CD4-positive, CD25-positive, alpha-beta regulatory T cell (primary cell): ENCODE measurements at regions not wholly inside any gene's neighbourhood (a gene's known extent, or its start where the extent isn't known, plus 50 kb on each side); places are given as distances from the start of the nearest gene placed in this dataset.

ENCODE experiments used
- ATAC-seq, 2 donors: fragments of 150-1000 bp; cut with Tn5 transposase; one replicate each; pipeline ENCODE4 v1.10.0; 2021; ENCODE audit warnings: low read depth in 2 of 2, moderate number of reproducible peaks in 2 of 2, moderate library complexity in 1 of 2
- DNase-seq, 3 donors: peaks; one replicate each; pipeline versions ENCODE4 v3.0.0 to v3.0.0-alpha.2; 2012 to 2022; ENCODE audit warnings: mixed read lengths in 1 of 3
- H3K27ac ChIP-seq: one replicate; pipeline ENCODE4 v1.7.0; 2013; ENCODE audit warnings: mild to moderate bottlenecking, low read length; ENCODE audit not compliant: insufficient read depth, poor library complexity, severe bottlenecking
- H3K27me3 ChIP-seq: one replicate; pipeline ENCODE4 v1.7.0; 2013; ENCODE audit warnings: low read length; ENCODE audit not compliant: control insufficient read depth, insufficient read depth
- H3K36me3 ChIP-seq: one replicate; pipeline ENCODE4 v1.7.0; 2013; ENCODE audit warnings: mild to moderate bottlenecking, low read length, moderate library complexity; ENCODE audit not compliant: control insufficient read depth, insufficient read depth
- H3K4me1 ChIP-seq: 2 replicates; pipeline ENCODE4 v1.7.0; 2013; ENCODE audit warnings: mild to moderate bottlenecking, low read length; ENCODE audit not compliant: insufficient read depth, control insufficient read depth, poor library complexity, severe bottlenecking
- H3K4me3 ChIP-seq: one replicate; pipeline ENCODE4 v1.7.0; 2013; ENCODE audit warnings: low read depth, mild to moderate bottlenecking, low read length, moderate library complexity
- H3K9me3 ChIP-seq, 2 experiments: 1 replicate in 1 of 2; 2 replicates in 1 of 2; pipeline ENCODE4 v1.7.0; 2013; ENCODE audit warnings: low read length in 2 of 2, mild to moderate bottlenecking in 1 of 2, moderate library complexity in 1 of 2; ENCODE audit not compliant: control insufficient read depth in 2 of 2
- H3K27ac Mint-ChIP-seq, 3 donors: one replicate each; pipeline ENCODE4 v1.8.0; 2020 to 2022; ENCODE audit warnings: mild to moderate bottlenecking in 3 of 3, mixed read lengths in 3 of 3, moderate library complexity in 2 of 3
- H3K27me3 Mint-ChIP-seq: one replicate; pipeline ENCODE4 v1.8.0; 2022; ENCODE audit warnings: mild to moderate bottlenecking, mixed read lengths
- H3K36me3 Mint-ChIP-seq: one replicate; pipeline ENCODE4 v1.8.0; 2020; ENCODE audit warnings: mixed read lengths
- H3K4me1 Mint-ChIP-seq, 4 donors: one replicate each; pipeline ENCODE4 v1.8.0; 2020 to 2022; ENCODE audit warnings: mixed read lengths in 4 of 4, mild to moderate bottlenecking in 1 of 4
- H3K4me3 Mint-ChIP-seq, 4 donors: one replicate each; pipeline ENCODE4 v1.8.0; 2020 to 2022; ENCODE audit warnings: mild to moderate bottlenecking in 4 of 4, mixed read lengths in 4 of 4, moderate library complexity in 3 of 4
- H3K9me3 Mint-ChIP-seq, 7 donors: one replicate each; pipeline ENCODE4 v1.8.0; 2020 to 2022; ENCODE audit warnings: mixed read lengths in 7 of 7, mild to moderate bottlenecking in 3 of 7, moderate library complexity in 2 of 7

DNA sequence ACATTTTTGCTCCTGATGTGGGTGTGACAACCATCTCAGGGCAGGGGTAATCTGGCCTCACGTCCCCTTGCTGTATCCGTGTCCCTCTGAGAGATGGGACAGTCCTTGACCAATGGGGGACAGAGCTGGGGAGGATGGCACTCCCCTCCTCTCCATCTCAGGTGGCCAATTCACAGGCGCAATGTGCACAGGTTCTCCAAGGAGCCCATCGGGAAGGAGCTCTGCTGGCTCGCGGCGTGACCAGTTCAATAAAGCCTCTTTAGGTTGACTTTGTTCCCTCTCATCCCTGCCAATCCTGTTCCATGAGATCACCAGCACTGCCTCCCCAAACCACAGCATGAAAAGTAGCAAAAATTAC is 196.3 kb upstream of the SLC24A3 start:
- no peaks in the 10 kb centered on the region for H3K27me3 ChIP-seq
- no peaks in the 10 kb centered on the region for H3K9me3 ChIP-seq
- no peak for ATAC-seq
- no peaks in the 10 kb centered on the region for H3K36me3 Mint-ChIP-seq
- DNase-seq: no peak
- peaks cover 0 to 2% (median 0%) of the 10 kb centered on the region in 7 donors for H3K9me3 Mint-ChIP-seq
- no peaks in the 10 kb centered on the region for H3K4me1 ChIP-seq
- no peaks in the 10 kb centered on the region for H3K36me3 ChIP-seq
- no peak overlapping the region for H3K27ac ChIP-seq
- no peak overlapping the region for H3K4me3 ChIP-seq
- H3K4me3 Mint-ChIP-seq: no peak overlapping the region
- H3K4me1 Mint-ChIP-seq: peaks cover 0 to 2% (median 0%) of the 10 kb centered on the region in 4 donors
- no peak overlapping the region for H3K27ac Mint-ChIP-seq
- H3K27me3 Mint-ChIP-seq: no peaks in the 10 kb centered on the region

DNA sequence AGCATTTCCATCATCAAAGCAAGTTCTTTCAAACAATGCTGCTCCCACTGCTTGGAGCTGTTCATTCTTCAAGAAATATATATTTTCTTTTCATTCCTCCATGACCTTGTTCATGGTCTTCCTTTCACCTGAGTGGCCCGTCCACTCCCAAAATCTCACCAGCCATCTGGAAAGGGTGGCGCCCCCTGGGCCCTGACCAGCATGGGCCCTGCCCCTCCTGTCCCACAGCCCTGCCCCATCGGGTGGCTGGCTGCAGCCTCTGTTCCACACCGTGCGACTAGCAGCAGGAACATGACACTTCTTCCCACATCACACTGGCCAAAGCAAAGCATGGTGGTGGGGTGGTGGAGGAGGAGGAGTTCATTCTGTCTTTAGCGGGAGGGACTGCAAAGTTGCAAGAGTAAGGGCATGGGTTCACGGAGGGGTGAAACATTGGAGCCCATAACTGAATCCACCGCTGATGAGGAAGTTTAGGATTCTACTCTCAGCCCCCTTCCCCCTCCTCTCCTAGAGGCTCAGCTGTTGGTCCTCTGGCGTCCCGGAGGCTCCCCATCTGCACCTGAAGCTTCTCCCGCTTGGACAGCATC is 195.2 kb upstream of the SLC24A3 start:
- Histone ChIP-seq H3K27me3 (no peaks in the 10 kb centered on the region), H3K36me3 (no peaks in the 10 kb centered on the region), H3K4me3 (no peak overlapping the region), H3K9me3 (no peaks in the 10 kb centered on the region), H3K4me1 (no peaks in the 10 kb centered on the region), H3K27ac (no peak overlapping the region)
- no peaks in the 10 kb centered on the region for H3K36me3 Mint-ChIP-seq
- H3K27me3 Mint-ChIP-seq: no peaks in the 10 kb centered on the region
- H3K9me3 Mint-ChIP-seq: peaks cover 0 to 2% (median 0%) of the 10 kb centered on the region in 7 donors
- peaks cover 0 to 2% (median 0%) of the 10 kb centered on the region in 4 donors for H3K4me1 Mint-ChIP-seq
- H3K4me3 Mint-ChIP-seq: no peak overlapping the region
- ATAC-seq: no peak
- no peak overlapping the region for H3K27ac Mint-ChIP-seq
- DNase-seq: no peak

DNA sequence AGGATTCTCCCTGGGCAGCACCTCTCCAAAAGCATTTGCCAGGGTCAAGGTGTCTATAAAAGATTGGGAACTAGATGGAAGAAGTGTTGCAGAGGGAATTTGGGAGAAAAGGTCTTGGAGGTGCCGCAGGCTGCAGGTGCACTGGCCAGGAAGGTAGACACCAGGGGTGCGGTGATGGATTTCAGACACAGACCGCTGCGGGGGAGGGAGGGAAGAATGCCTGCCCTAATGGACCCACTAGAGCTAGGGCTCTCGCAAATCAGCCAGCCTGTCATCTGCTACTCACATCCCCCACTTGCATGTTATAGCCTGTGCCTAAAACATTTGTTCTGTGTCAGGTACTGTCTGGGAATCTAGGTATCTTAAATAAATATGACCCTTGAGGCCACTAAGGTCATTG is 193.6 kb upstream of the SLC24A3 start:
- no peaks in the 10 kb centered on the region for H3K4me1 ChIP-seq
- Mint-ChIP-seq H3K4me3 (no peak overlapping the region), H3K27me3 (no peaks in the 10 kb centered on the region), H3K4me1 (peaks cover 0 to 2% (median 0%) of the 10 kb centered on the region in 4 donors), H3K27ac (peak overlapping the region in 1 of 3 donors; percentile 13), H3K9me3 (peaks cover 0 to 2% (median 0%) of the 10 kb centered on the region in 7 donors), H3K36me3 (no peaks in the 10 kb centered on the region)
- H3K36me3 ChIP-seq: no peaks in the 10 kb centered on the region
- no peak for DNase-seq
- no peaks in the 10 kb centered on the region for H3K27me3 ChIP-seq
- H3K4me3 ChIP-seq: no peak overlapping the region
- no peaks in the 10 kb centered on the region for H3K9me3 ChIP-seq
- ATAC-seq: no peak
- H3K27ac ChIP-seq: no peak overlapping the region

DNA sequence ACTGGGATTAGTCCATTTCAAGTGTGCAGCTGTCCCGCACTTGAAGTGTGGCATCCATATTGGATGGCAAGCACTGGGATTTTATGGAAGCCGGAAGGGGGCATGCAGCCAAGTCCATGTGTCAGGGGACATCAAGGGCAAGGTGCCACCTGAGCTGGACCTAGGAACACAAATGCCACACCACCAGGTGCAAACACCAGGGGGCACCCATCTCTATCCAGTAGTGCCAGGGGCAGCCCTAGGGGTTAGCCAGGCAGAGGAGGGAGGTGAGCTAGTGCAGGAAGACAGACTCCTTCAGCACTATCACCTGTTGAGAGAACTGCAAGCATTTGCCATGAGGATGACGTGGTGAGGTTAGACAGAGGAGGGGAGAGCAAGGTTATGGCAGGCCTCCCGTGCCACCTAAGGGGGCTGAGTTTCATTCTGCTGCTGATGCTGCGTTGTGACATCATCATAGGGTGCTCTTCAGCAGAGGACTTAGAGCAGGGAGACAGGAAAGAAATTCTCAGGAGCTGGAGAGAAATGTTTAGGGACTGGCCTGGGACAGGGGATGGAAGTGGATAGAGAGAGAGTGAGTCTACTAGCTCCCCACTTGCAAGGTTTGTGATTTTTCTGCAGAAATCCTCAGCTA is 192.6 kb upstream of the SLC24A3 start:
- peaks cover 0 to 2% (median 0%) of the 10 kb centered on the region in 7 donors for H3K9me3 Mint-ChIP-seq
- peaks cover 0 to 2% (median 0%) of the 10 kb centered on the region in 4 donors for H3K4me1 Mint-ChIP-seq
- H3K27me3 Mint-ChIP-seq: no peaks in the 10 kb centered on the region
- no peak overlapping the region for H3K4me3 Mint-ChIP-seq
- H3K27ac ChIP-seq: no peak overlapping the region
- H3K36me3 ChIP-seq: no peaks in the 10 kb centered on the region
- H3K4me3 ChIP-seq: no peak overlapping the region
- no peaks in the 10 kb centered on the region for H3K36me3 Mint-ChIP-seq
- no peaks in the 10 kb centered on the region for H3K4me1 ChIP-seq
- H3K27me3 ChIP-seq: no peaks in the 10 kb centered on the region
- ATAC-seq (no peak), DNase-seq (no peak)
- no peak overlapping the region for H3K27ac Mint-ChIP-seq
- no peaks in the 10 kb centered on the region for H3K9me3 ChIP-seq

DNA sequence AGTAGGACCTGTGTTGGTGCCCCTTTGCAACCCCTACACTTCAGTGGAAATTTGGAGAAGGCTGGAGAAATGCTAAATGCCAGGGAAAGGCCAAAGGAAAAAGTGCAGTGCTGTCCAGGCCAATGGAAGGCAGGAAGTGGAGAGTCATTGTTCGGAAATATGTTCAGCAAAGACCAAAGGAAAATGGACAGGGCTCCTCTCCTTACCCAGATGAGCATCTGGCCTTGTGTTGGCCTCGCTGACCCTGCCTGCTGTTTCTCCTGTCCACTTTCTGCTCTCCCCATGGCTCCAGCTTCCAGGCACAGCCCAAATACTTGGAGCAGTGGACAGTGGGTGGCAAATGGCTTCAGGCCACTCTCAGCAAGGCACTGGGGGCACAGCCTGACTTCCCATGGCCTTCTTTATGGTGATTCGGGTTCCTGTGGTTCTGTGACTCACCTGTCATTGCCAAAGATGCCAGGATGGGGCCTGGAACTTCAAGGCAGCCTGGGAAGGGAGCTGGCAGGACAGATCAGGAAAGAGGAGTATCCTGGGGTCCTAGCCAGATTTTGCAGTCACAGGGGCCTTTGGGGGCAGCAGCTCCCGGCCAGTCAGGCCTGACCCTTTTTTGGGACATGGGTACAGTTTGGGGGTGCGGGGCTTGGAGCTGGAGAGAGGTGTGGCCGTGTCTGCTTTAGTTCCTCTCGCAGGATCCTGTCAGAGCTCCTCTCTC is 190.9 kb upstream of the SLC24A3 start:
- DNase-seq: no peak
- peaks cover 0 to 2% (median 0%) of the 10 kb centered on the region in 4 donors for H3K4me1 Mint-ChIP-seq
- Histone ChIP-seq H3K4me3 (no peak overlapping the region), H3K9me3 (no peaks in the 10 kb centered on the region), H3K36me3 (no peaks in the 10 kb centered on the region), H3K27ac (no peak overlapping the region), H3K4me1 (no peaks in the 10 kb centered on the region), H3K27me3 (no peaks in the 10 kb centered on the region)
- ATAC-seq: no peak
- H3K36me3 Mint-ChIP-seq: no peaks in the 10 kb centered on the region
- H3K27me3 Mint-ChIP-seq: no peaks in the 10 kb centered on the region
- no peak overlapping the region for H3K4me3 Mint-ChIP-seq
- H3K27ac Mint-ChIP-seq: no peak overlapping the region
- peaks cover 0 to 2% (median 0%) of the 10 kb centered on the region in 7 donors for H3K9me3 Mint-ChIP-seq

DNA sequence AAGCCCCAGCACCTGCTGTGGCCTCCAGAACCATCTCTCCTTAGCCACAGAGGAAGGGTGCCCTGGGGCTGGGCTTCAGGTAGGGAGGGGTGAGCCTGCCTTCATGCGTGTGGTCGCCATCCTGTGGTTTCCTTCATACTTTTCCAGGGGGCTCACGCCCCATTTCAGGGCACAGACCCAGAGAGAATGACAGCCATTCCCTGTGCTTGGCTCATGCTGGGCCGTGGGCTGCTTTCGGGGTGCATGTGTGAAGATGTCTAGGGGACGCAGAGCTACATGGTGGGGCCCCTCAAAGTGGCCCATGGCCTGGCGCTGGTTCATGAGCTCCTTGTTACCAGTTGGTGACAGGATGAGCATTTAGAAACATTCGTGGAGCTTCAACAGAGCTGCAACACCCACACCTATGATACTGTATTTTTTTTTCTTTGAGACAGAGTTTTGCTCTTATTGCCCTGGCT is 190.3 kb upstream of the SLC24A3 start:
- Histone ChIP-seq H3K36me3 (no peaks in the 10 kb centered on the region), H3K27ac (no peak overlapping the region), H3K4me1 (no peaks in the 10 kb centered on the region), H3K9me3 (no peaks in the 10 kb centered on the region), H3K4me3 (no peak overlapping the region), H3K27me3 (no peaks in the 10 kb centered on the region)
- Mint-ChIP-seq H3K4me3 (no peak overlapping the region), H3K4me1 (peaks cover 0 to 2% (median 0%) of the 10 kb centered on the region in 4 donors), H3K27me3 (no peaks in the 10 kb centered on the region), H3K27ac (no peak overlapping the region), H3K9me3 (peaks cover 0 to 2% (median 0%) of the 10 kb centered on the region in 7 donors), H3K36me3 (no peaks in the 10 kb centered on the region)
- ATAC-seq (no peak), DNase-seq (no peak)

DNA sequence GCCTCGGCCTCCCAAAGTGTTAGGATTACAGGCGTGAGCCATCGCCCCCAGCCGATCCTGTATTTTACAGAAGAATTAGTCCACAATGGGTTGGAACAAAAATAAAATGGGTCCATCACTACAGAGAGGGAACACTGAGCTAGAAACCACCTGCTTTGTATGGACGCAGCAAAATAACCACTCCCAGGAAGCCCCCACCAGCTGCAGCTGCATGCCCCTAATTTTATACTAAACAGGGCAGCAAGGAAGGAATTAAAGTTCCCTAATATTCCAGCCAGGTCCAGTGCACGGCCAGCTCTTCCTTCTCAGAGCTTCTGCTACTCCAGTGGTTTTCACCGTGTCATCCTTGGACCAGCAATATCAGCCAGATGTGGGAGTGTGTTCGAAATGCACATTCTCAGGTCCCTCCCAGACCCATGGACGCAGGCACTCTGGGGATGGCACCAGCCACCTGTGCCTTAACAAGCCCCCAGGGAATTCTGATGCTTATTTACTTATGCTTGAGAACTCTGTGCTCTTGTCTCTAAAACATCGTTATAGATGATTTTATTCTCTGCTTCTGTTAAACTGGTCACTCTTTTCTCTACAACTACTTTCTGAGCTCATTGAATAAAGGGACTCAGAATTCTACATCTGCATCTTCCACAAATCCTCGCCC is 189.5 kb upstream of the SLC24A3 start:
- DNase-seq (no peak), ATAC-seq (no peak)
- Mint-ChIP-seq H3K36me3 (no peaks in the 10 kb centered on the region), H3K4me3 (no peak overlapping the region), H3K27me3 (no peaks in the 10 kb centered on the region), H3K27ac (no peak overlapping the region), H3K9me3 (peaks cover 0 to 2% (median 0%) of the 10 kb centered on the region in 7 donors), H3K4me1 (peaks cover 0 to 2% (median 0%) of the 10 kb centered on the region in 4 donors)
- no peaks in the 10 kb centered on the region for H3K36me3 ChIP-seq
- no peaks in the 10 kb centered on the region for H3K4me1 ChIP-seq
- H3K27me3 ChIP-seq: no peaks in the 10 kb centered on the region
- H3K27ac ChIP-seq: no peak overlapping the region
- no peaks in the 10 kb centered on the region for H3K9me3 ChIP-seq
- H3K4me3 ChIP-seq: no peak overlapping the region
